ENCODE measurements at regions not wholly inside any gene's neighbourhood (a gene's known extent, or its start where the extent isn't known, plus 50 kb on each side); places are given as distances from the start of the nearest gene placed in this dataset.

- TF ChIP-seq CTCF (IDR thresholded peaks at IDR 0.05) = no peak
- no peak for TF ChIP-seq POLR2A (IDR thresholded peaks at IDR 0.05)
- no peak for TF ChIP-seq EP300 (IDR thresholded peaks at IDR 0.05)
Measured at GRCh38 chr20:2244523-2244922, 51.3 kb upstream of the TGM3 start.
